GM23248 (cell line): ENCODE measurements at regions not wholly inside any gene's neighbourhood (a gene's known extent, or its start where the extent isn't known, plus 50 kb on each side); places are given as distances from the start of the nearest gene placed in this dataset.

Experiments used
- DNase-seq: peaks from one replicate; pipeline ENCODE4 v3.0.0-alpha.2; 2015
- H2AFZ ChIP-seq: fragments of 200-600 bp; sonication (generic); 2 replicates; pipeline ENCODE4 v1.6.1; 2016; ENCODE audit warnings: antibody characterized with exemption
- H3F3A ChIP-seq: fragments of 200-600 bp; sonication (generic); 2 replicates; pipeline ENCODE4 v1.6.1; 2016; ENCODE audit warnings: mild to moderate bottlenecking, antibody characterized with exemption, mixed run types; ENCODE audit not compliant: insufficient read depth
- H3K27ac ChIP-seq: fragments of 200-600 bp; sonication (generic); 2 replicates; pipeline ENCODE4 v1.5.1; 2016; ENCODE audit warnings: mild to moderate bottlenecking
- H3K27me3 ChIP-seq: fragments of 200-600 bp; sonication (generic); replicated peaks from 2 replicates; pipeline ENCODE4 v1.6.1; 2016; ENCODE audit warnings: mild to moderate bottlenecking; ENCODE audit not compliant: insufficient read depth
- H3K36me3 ChIP-seq: fragments of 200-600 bp; sonication (generic); 2 replicates; pipeline ENCODE4 v1.6.1; 2016; ENCODE audit warnings: low read depth, mild to moderate bottlenecking
- H3K4me1 ChIP-seq: fragments of 200-600 bp; sonication (generic); 2 replicates; pipeline ENCODE4 v1.6.1; 2016; ENCODE audit warnings: mild to moderate bottlenecking; ENCODE audit not compliant: insufficient read depth
- H3K4me2 ChIP-seq: fragments of 200-600 bp; sonication (generic); one replicate; pipeline ENCODE4 v1.6.1; 2016; ENCODE audit warnings: mild to moderate bottlenecking; ENCODE audit not compliant: unreplicated experiment
- H3K4me3 ChIP-seq: fragments of 200-600 bp; sonication (generic); 2 replicates; pipeline ENCODE4 v1.5.1; 2016; ENCODE audit warnings: mild to moderate bottlenecking
- H3K79me2 ChIP-seq: fragments of 200-600 bp; sonication (generic); 2 replicates; pipeline ENCODE4 v1.6.1; 2016; ENCODE audit warnings: mild to moderate bottlenecking; ENCODE audit not compliant: insufficient read depth
- H3K9ac ChIP-seq: fragments of 200-600 bp; sonication (generic); 2 replicates; pipeline ENCODE4 v1.6.1; 2016; ENCODE audit warnings: mild to moderate bottlenecking
- H3K9me2 ChIP-seq: fragments of 200-600 bp; sonication (generic); 2 replicates; pipeline ENCODE4 v1.6.1; 2016; ENCODE audit warnings: mixed run types, mild to moderate bottlenecking, moderate library complexity; ENCODE audit not compliant: insufficient read depth
- H3K9me3 ChIP-seq: fragments of 200-600 bp; sonication (generic); one replicate; pipeline ENCODE4 v1.6.1; 2017; ENCODE audit warnings: low read depth
- H4K20me1 ChIP-seq: fragments of 200-600 bp; sonication (generic); 2 replicates; pipeline ENCODE4 v1.6.0; 2016; ENCODE audit not compliant: insufficient read depth
- EZH2 ChIP-seq: fragments of 200-600 bp; sonication (generic); IDR thresholded peaks from 2 replicates; pipeline ENCODE4 v1.6.1; 2018; ENCODE audit warnings: antibody characterized with exemption, mild to moderate bottlenecking; ENCODE audit not compliant: insufficient read depth, poor library complexity, severe bottlenecking
- EZH2phosphoT487 ChIP-seq: fragments of 200-600 bp; sonication (generic); IDR thresholded peaks from 2 replicates; pipeline ENCODE4 v1.6.1; 2018; ENCODE audit warnings: antibody characterized with exemption, moderate library complexity, mild to moderate bottlenecking, low read depth; ENCODE audit not compliant: insufficient read depth
- WGBS, 2 experiments: methylation state at CpG; one replicate each; pipeline ENCODE4 v1.1.6; 2015 to 2017; ENCODE audit warnings: low lambda C conversion rate in 2 of 2, low coverage in 1 of 2; ENCODE audit errors: missing lambda C conversion rate in 2 of 2; 5-methylcytosine and 5-hydroxymethylcytosine counted together
- in situ Hi-C: fragments of 300-500 bp; cut with MboI; formaldehyde crosslinking; loops from 2 replicates; pipeline ENCODE4 v1.15.0; 2020

DNA sequence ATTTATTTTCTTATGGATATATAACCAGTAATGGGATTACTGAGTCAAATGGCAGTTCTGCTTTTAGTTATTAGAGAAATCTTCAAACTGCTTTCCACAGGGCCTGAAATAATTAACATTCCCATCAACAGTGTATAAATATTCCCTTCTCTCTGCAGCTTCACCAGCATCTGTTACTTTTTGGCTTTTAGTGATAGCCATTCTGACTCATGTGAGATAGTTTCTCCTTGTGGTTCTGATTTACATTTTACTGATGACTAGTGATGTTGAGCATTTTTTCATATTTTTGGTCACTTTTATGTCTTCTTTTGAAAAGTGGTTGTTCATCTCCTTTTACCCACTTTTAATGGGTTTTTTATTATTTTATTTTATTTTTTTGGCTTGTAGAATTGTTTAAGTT lies 1290.3 kb upstream of the CDH9 start:
- no peaks in the 10 kb centered on the region for H3K9me3 ChIP-seq
- peaks cover 2% of the 10 kb centered on the region; the same call in 1 of the 2 replicates for H3K36me3 ChIP-seq
- no peak overlapping the region for H3K4me3 ChIP-seq
- no peaks in the 10 kb centered on the region for H4K20me1 ChIP-seq
- H3K27ac ChIP-seq, result no peak overlapping the region
- TF ChIP-seq EZH2 (no peak), EZH2phosphoT487 (no peak)
- H3K4me1 ChIP-seq, result no peaks in the 10 kb centered on the region
- H3K27me3 ChIP-seq, result no peaks in the 10 kb centered on the region
- no peak overlapping the region for H3K9ac ChIP-seq
- no peak overlapping the region for H3K4me2 ChIP-seq
- no peak overlapping the region for H2AFZ ChIP-seq
- in situ Hi-C loops, result no loop called here
- H3K9me2 ChIP-seq, result no peaks in the 10 kb centered on the region
- H3K79me2 ChIP-seq, result no peaks in the 10 kb centered on the region
- no peak for DNase-seq
- no peaks in the 10 kb centered on the region for H3F3A ChIP-seq

DNA sequence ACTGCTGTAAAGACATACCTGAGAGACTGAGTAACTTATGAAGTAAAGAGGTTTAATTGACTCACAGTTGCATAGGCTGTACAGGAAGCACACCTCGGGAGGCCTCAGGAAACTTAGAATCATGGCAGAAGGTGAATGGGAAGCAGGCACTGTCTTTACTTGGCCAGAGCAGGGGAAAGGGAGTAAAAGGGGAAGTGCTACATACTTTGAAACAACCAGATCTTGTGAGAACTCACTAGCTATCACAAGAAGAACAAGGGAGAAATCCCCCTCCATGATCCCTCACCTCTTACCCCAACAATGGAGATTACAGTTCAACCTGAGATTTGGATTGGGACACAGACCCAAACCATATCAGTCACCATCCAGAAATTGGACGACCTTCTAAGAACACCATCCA lies 1285.8 kb upstream of the CDH9 start:
- Histone ChIP-seq H3K9me2 (no peaks in the 10 kb centered on the region), H3K4me2 (no peak overlapping the region), H3K4me3 (no peak overlapping the region), H3K27me3 (no peaks in the 10 kb centered on the region), H3K4me1 (no peaks in the 10 kb centered on the region), H2AFZ (no peak overlapping the region), H3K9ac (no peak overlapping the region), H3K36me3 (no peaks in the 10 kb centered on the region), H3K79me2 (no peaks in the 10 kb centered on the region), H3K9me3 (no peaks in the 10 kb centered on the region), H3K27ac (no peak overlapping the region), H4K20me1 (no peaks in the 10 kb centered on the region), H3F3A (no peaks in the 10 kb centered on the region)
- TF ChIP-seq EZH2phosphoT487, result no peak
- no peak for TF ChIP-seq EZH2
- WGBS, 2 experiments, result 3 to 9% methylated on average over 2 of the region's 2 CpGs
- no peak for DNase-seq
- in situ Hi-C loops, result no loop called here

GRCh38 chr5:28313953-28314352 lies 1275.6 kb upstream of the CDH9 start:
- TF ChIP-seq EZH2, result no peak
- TF ChIP-seq EZH2phosphoT487, result no peak
- Histone ChIP-seq H3F3A (no peaks in the 10 kb centered on the region), H3K9ac (no peak overlapping the region), H3K27ac (no peak overlapping the region), H3K4me3 (no peak overlapping the region), H3K79me2 (no peaks in the 10 kb centered on the region), H2AFZ (no peak overlapping the region), H3K27me3 (no peaks in the 10 kb centered on the region), H3K9me2 (no peaks in the 10 kb centered on the region), H4K20me1 (no peaks in the 10 kb centered on the region), H3K4me1 (no peaks in the 10 kb centered on the region), H3K9me3 (no peaks in the 10 kb centered on the region), H3K4me2 (no peak overlapping the region), H3K36me3 (no peaks in the 10 kb centered on the region)
- in situ Hi-C loops, result no loop called here
- DNase-seq, result no peak
- 14 to 31% methylated on average over 1 of the region's 1 CpG for WGBS, 2 experiments

DNA sequence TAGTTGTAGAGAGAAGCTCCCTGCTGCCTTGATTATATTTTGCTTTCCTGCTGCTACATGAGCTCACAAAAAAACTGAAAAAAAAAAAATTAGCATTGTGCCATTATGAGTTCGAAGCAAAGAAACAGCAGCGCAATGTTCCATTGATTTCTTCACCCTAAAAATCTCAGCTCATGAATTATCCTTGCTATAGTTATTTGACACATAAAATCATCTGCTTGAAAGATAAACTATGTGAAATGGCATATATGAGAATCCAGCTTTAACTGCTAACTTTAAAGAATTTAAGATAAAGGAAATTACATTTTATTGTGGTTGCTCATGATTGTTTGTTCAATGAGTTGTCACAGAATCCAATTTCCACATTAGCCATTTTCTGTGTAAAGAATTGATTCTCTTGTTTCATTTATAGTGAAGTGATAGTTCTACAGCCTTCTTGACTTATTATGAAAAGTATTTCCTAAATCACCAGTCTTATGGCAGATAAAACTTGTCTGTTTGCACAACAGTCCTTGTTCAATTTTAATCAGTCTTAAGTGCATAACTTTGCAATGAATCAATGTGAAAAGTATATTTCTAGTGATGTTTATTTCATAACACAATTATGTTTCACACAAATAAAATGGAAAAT lies 1275.0 kb upstream of the CDH9 start:
- Histone ChIP-seq H3K9me3 (no peaks in the 10 kb centered on the region), H3F3A (no peaks in the 10 kb centered on the region), H3K79me2 (no peaks in the 10 kb centered on the region), H3K27me3 (no peaks in the 10 kb centered on the region), H3K9me2 (no peaks in the 10 kb centered on the region), H4K20me1 (no peaks in the 10 kb centered on the region), H3K36me3 (no peaks in the 10 kb centered on the region), H3K4me1 (no peaks in the 10 kb centered on the region), H3K4me2 (no peak overlapping the region), H3K27ac (no peak overlapping the region), H3K9ac (no peak overlapping the region), H2AFZ (no peak overlapping the region), H3K4me3 (no peak overlapping the region)
- no peak for DNase-seq
- no peak for TF ChIP-seq EZH2phosphoT487
- no peak for TF ChIP-seq EZH2
- in situ Hi-C loops, result no loop called here
- 22 to 32% methylated on average over 2 of the region's 2 CpGs for WGBS, 2 experiments

DNA sequence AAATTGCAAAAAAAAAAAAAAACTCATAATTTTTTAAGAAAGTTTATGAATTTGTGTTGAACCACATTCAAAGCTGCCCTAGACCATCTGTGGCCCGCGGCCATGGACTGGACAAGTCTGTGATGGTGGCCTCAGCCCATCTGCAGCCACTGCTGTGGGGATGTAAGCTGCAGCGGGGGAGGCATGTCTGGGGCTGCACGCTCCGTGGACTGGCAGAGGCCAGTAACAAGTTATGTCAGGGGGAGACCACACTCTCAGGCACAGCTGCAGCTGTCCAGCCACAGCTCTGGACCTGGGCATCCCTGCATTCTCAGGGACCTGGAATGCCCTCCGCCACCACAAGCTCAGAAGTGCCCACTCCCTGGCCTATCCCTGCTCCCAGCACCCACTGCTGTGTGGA lies 1272.3 kb upstream of the CDH9 start:
- Histone ChIP-seq H3K4me3 (no peak overlapping the region), H2AFZ (no peak overlapping the region)

More for the DNA sequence above, 1272.3 kb upstream of the CDH9 start:
- Histone ChIP-seq H3F3A (no peaks in the 10 kb centered on the region), H4K20me1 (no peaks in the 10 kb centered on the region), H3K9me3 (peaks cover 1% of the 10 kb centered on the region), H3K79me2 (no peaks in the 10 kb centered on the region), H3K4me1 (no peaks in the 10 kb centered on the region), H3K4me2 (no peak overlapping the region), H3K9ac (no peak overlapping the region), H3K27me3 (no peaks in the 10 kb centered on the region), H3K9me2 (no peaks in the 10 kb centered on the region), H3K27ac (no peak overlapping the region), H3K36me3 (no peaks in the 10 kb centered on the region)
- 30 to 36% methylated on average over 6 of the region's 6 CpGs for WGBS, 2 experiments
- TF ChIP-seq EZH2phosphoT487, result no peak
- no peak for TF ChIP-seq EZH2
- in situ Hi-C loops, result no loop called here
- no peak for DNase-seq
